Dermis blood vessel endothelial cell (primary cell): ENCODE measurements at regions not wholly inside any gene's neighbourhood (a gene's known extent, or its start where the extent isn't known, plus 50 kb on each side); places are given as distances from the start of the nearest gene placed in this dataset.
A peak's percentile ranks its signal among the peaks of the same experiment; 100 is the strongest.
"Not testable (repeated sequence)": the region's sequence is repeated elsewhere in the genome, so short reads cannot be mapped to it uniquely, and the experiment has no call there.

ENCODE experiments used
- DNase-seq: peaks from one replicate; pipeline ENCODE4 v3.0.0; 2010

DNA sequence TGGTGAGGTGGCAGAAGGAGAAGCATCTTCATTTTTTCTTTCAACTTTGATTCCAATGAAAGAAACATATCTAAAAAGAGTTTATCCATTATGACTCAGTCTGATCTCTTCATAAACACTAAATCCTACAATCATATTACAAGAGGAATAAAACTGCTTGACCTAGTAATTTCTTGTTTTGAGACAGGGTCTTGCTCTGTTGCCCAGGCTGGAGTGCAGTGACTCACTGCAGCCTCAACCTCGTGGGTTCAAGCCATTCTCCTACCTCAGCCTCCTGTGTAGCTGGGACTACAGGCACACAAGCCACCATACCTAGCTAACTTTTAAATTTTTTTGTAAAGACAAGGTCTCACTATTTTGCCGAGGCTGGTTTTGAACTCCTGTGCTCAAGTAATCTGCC is 147.2 kb downstream of the NDUFA12 start:
- no peak for DNase-seq

DNA sequence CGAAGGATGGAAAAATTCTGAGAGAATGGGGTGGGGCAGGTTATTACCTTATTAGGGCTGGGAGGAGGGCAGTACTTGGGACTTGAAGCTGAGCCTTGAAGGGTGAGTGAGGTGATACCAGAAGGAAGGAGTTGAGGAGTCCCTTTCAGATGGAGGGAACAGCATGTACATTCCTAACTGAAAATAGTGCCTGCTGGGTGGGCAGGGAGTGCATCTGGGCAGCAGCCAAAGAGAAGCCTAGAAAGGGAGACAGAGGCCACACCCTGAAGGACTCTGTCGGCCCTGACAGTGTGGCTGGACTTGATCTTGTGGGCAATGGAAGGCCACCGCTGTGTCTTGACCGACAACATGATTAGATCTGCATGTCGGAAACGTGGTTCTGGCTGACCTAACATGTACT is 147.6 kb downstream of the NDUFA12 start:
- DNase-seq = no peak

DNA sequence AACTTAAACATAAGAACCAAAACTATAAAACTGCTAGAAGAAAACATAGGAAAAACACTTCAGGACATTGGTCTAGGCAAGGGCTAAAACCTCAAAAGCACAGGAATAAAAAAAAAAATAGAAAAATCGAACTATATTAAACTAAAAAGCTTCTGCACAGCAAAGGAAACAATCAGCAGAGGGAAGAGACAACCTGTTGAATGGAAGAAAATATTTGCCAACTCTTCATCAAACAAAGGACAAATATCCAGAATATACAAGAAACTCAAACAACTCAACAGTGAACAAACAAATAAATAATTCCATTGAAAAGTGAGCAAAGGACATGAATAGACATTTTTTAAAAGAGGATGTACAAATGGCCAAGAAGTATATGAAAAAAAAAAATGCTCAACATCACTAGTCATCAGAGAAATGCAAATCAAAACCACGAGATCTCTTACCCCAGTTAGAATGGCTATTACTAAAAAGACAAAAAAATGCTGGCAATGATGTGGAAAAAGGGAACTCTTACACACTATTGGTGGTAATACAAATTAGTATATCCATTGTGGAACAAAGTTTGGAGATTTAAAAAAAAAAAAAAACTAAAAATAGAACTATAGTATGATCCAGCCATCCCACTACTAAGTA is 152.0 kb downstream of the NDUFA12 start:
- DNase-seq = no peak

DNA sequence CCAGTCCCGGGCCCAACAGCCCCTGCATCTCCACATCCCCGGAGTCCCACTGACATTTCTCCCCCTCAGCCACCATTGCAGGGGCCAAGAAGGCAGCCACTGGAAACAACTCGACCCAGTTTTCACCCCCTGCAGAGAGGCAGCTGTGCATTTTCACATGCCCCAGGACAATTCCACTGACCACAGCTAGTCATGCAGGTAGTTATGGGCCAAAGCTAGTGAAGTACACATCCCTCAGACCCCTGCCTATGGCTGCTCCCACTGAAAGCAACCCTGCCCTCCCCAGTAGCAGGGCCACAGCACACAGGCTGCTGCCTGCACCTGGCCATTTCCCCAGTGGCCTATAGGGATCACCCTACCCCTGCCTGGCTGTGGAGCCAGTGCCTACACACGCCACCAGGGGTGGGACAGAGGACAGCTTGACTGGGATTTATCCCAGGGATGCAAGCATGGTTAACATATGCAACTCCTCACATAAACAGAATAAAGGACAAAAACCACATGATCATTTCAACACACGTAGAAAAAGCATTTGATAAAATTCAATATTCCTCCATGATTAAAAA is 154.0 kb downstream of the NDUFA12 start:
- DNase-seq = no peak

DNA sequence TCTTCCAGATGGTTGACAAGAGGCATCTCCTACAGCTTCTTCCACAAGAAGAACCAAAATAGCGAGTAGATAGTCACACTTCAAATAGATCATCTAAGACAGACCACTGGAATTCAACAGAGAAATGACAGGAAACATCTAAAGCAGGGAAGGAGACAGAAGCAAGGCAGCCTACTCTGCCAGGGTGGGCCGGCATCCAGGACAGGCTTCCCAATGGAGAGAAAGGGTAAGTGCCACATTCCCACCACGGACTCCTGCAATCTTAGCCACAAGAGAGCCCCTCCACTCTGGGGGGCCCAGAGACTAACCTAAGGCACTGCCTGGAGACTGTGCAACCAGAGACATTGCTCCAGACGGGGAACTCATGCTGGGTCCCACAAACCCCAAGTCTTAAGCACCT is 154.5 kb downstream of the NDUFA12 start:
- DNase-seq = no peak

DNA sequence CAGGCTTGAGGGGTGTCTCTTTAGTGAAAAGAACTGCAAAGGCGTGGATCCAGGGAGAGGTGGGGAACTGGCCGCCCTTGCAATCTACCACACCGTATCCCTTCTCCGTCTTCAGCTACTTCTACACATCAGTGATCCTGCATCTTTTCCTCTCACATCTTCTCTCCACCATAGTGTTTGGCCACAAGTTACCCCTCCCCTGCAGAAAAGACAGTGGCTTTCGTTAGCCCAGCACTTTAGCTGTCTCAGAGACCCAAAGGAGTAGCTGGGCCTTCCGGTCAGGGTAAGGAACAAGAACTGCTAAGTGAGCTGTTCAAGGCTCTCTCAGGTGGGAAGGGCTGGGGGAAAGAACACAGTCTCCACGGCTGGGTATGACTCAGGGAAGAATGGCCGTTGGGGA is 158.4 kb downstream of the NDUFA12 start:
- DNase-seq = no peak

DNA sequence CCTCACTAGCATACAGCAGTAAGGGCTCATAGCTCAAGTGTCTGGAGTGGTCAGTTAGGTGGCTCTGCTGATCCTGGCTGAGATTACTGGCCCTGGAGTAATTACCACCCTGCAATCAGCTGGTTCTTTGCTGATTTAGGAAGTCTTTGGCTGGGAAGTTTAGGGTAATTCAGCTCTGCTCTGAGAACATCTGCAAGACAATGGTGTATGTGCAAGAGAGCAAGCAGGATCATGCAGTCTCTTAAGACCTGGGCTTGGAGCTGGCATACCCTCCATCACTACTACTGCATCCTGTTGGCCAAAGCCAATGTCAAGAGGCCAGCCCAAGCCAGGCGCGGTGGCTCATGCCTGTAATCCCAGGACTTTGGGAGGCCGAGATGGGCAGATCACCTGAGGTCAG is 159.0 kb downstream of the NDUFA12 start:
- no peak for DNase-seq

DNA sequence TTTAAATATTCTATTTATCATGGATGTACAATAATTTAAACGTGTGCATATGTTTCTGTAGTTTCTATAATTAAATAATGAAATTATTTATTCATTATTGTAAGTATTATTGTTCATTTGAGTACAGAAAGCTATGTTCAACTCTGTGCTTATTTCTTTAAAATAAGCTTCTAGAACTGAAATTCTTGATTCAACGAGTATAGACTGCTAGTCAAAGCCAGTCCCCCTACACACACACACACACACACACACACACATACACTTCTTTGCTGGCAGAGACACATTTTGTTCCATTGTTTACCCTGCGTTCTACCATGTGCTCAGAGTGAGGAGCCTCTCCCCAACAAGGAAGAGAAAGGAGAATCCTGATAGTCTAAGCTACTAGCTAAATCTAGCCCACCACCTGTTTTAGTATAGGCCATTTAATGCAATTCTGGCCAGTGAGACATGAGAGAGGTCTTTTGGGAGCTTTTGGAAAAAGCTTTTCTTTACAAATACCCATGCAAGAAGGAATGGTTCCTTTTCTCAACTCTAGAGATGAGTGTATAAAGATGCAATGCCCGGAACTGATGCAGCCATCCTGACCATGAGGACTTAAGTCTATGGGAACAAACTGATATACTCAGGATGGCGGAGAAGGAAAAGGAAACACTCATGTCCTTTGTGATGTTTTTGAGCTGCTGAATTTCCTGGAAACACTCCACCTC is 161.4 kb downstream of the NDUFA12 start:
- DNase-seq = no peak

DNA sequence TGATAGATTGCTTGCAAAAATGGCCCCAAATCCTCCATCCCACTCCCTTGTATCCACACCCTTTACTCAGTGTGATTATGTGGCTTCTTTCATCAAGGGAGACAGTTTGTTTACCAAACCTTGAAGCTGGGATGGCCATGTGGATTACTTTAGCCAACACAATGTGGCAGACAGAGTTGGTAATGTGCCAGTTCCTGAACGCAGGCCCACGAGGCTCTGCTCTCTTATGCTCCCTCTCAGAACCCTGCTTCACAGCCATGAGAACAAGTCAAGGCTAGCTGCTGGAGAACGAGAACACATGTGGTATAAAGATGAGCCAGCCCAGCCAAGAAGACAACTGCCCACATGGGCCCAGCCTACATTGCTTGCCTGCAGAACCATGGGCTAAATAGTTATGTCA is 162.3 kb downstream of the NDUFA12 start:
- no peak for DNase-seq

DNA sequence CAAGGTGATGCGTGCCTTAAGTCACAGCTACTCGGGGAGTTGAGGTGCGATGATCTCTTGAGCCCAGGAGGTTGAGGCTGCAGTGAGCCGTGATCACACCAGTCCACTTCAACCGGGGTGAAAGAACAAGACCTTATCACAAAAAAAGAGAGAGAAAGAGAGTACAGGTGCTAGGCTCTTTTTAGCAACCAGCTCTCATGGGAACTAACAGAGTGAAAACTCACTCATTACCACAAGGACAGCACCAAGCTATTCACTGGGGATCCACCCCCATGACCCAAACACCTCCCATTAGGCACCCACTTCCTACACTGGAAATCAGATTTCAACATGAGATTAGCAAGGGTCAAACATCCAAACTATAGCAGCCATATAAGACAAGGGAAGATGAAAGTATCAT is 164.2 kb downstream of the NDUFA12 start:
- no peak for DNase-seq

DNA sequence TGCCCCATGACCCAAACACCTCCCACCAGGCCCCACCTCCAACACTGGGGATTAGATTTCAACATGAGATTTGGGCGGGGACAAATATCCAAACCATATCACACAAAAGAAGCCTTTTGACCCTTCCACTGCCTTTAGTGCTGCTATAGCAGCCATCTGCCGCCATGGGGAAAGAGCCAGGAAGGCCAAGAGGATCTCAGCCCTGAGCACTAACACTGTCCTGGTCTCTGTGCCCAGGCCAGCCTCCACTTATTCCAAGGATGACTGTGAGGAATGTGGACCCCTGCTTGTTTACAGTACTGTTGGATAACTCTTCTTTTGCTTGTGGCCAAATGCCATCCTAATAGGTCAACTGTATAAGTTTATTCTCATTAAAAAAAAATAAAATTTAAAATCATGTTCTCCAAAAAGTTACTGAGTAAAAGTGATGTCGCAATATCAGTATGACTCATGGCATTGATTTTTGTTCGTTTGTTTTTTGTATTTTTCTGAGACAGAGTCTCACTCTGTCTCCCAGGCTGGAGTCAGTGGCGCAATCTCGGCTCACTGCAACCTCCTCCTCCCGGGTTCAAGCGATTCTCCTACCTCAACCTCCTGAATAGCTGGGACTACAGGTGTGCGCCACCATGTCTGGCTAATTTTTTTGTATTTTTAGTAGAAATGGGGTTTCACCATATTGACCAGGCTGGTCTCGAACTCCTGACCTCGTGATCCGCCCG is 166.4 kb downstream of the NDUFA12 start:
- DNase-seq = not testable (repeated sequence)

DNA sequence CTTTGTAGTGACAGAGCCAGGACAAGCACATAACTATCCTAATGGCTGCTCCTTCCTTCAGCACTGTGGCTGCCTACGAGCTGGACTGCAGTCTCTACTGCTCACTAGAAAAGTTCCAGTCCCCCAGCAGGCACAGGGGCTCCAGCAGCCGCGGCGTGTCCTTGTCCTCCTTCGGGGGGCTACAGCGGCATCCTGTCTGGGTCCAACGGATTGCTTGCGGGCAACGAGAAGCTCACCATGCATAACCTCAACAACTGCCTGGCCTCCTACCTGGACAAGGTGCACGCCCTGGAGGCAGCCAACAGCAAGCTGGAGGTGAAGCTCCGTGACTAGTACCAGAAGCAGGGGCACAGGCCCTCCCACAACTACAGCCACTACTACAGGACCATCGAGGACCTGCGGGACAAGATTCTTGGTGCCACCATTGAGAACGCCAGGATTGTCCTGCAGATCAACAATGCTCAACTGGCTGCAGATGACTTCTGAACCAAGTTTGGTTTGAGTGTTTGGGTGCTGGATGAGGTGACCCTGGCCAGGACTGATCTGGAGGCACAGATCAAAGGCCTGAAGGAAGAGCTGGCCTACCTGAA is 169.4 kb downstream of the NDUFA12 start:
- no peak for DNase-seq

DNA sequence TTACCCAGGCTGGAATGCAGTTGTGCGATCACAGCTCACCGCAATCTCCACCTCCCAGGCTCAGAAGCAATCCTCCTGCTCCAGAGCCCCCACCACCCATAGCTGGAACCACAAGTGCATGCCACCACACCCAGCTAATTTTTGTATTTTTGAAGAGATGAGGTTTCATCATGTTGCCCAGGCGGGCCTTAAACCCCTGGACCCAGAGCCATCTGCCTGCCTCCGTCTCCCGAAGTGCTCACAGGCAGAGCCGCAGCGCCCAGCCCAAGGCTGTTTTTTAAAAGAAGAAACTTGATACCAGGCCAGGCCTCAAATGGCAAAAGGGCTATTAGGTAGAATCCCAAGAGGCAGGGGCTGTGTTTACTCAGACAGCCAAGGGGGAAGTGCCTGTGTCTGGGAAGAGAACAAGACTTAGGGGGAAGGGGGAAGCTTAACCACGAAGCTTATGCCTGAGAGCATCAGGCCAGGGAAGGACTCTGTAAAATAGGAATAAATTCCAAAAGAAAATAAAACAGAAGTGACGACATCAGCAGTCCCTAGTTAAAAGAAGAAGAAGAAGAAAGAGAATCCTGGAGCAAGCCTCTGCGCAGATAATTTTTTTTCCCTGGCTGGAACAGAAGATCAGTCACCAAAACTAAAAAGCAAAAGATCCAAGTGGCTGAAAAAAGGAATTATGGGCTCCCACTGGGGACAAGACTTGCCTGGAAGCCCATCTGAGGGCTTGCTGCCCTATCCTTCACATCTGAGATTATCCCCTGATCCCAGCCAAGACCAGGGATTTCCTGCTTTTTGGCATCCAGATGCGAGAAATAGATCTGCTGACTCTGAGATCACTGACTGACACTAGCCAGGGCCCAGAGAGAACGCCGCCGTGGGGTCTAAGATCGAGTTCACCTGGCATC is 170.5 kb downstream of the NDUFA12 start:
- DNase-seq = peak; percentile 24

DNA sequence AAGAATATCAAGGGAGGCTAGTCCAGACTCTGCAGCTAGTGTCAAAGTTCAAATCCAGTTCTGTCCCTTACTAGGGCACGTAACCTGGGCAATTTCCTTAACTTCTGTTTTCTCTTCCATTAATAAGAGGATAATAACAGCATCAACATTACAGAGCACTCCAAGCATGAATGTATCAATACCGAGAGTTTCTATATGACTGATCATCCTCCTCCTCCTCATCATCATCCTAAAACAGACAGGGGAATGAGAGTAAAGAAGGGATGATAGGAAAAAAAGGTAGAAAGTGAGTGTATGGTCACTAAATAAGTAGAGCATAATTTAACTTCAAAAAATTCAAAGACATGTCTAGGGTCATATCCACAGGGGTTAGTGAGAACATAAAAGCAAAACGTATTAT is 171.4 kb downstream of the NDUFA12 start:
- DNase-seq = no peak

DNA sequence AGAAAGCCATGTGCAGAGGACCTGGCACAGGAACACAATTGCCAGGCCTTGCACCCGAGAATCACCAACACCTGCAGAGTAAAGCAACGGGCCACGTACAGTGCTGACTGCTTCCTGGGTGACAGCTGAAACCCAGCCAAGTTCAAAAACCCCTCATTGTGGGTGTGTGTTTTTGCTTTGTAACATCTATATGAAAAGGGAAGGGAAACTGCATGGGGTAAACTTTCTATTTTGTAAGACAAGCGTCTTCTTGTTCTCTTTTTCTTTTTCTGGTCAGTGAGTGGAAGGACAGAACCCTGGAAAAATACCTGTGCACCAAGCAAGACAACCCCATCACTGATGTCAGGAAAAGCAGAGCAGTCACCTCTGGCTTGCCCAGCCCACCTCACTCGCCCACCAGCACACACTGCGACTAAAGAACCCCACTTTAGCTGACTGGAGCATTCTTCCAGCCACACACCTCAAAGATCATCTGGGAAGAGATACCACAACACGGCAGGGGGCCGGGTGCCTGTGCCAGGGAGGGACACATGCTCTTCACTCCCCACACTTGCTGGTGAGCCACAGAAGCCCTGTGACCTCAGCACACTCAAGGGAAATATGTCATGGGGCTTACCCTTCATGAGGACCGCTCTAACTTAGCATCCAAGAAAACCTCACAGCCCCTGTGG is 172.3 kb downstream of the NDUFA12 start:
- DNase-seq = no peak

DNA sequence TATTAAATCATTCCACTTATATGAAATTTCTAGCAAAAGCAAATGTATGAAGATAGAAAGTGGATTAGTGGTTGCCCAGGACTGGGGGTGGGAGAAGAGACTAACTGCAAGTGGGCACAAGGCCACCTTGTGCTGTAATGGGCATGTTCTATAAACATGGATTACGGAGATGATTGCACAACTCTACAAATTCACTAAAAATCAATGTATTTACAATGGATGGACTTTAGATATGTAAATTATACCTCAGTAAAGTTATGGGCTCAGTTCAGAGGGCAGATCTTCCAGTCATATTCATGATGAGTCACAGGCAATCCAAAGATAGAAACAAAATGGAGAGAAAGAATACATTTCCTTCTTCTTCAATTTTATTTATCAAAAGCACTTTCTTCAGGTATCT is 173.9 kb downstream of the NDUFA12 start:
- DNase-seq = no peak

DNA sequence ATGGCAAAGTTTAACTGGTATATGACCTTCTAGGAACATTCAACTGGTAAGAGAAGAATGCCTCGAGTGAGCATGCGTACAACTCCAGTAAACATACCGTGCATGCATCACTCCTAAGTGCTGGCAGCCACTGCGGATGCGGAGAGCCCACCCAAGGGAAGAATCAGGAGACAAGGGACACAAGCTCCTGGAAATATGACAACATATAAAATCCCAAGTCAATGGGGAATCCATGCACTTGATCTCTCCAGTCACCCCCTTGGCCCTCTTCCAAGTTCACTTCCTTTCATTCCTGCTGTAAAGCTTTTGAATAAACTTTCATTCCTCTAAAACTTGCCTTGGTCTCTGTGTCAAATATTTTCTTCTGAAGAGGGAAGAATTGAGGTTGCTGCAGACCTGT is 168.7 kb upstream of the TMCC3 start:
- DNase-seq = peak; percentile 57

DNA sequence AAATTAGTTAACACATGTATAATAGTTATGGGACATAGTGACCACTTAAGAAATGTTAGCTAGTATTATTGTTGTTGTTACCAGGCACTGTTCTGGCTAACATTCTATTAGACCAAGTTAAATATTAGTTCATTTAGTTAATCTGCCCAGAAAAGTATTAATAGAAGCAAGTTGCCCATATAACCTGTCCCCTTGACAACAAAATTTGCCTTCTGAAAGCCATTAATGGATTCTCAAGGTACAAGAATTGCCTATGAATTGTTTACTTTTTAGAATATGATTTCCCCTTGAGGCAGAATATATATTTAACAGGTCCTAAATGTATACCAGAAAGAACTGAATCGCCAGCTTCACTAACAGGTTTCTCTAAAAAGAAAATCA is 167.3 kb upstream of the TMCC3 start:
- DNase-seq = no peak

DNA sequence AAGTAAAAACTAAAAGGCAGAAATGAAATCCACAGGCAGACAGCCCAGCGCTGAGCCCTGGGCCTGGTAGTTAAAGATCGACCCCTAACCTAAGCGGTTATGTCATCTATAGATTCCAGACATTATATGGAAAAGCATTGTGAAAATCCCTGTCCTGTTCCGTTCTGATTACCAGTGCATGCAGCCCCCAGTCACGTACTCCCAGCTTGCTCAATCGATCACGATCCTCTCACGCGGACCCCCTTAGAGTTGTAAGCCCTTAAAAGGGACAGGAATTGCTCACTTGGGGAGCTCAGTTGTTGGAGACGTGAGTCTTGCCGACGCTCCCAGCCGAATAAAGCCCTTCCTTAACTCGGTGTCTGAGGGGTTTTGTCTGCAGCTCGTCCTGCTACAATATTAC is 166.8 kb upstream of the TMCC3 start:
- DNase-seq = not testable (repeated sequence)

DNA sequence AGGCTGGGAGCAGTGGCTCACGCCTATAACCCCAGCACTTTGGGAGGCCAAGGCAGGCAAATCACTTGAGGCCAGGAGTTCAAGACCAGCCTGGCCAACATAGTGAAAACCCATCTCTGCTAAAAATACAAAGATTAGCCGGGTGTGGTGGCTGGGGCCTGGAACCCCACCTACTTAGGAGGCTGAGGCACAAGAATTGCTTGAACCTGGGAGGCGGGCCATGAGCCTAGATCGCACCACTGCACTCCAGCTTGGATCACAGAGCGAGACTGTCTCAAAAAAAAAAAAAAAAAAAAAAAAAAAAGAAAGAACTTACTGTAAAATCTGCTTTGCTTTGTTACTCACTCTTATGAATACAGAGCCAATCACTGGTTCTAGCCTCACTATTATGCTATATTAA is 166.4 kb upstream of the TMCC3 start:
- not testable (repeated sequence) for DNase-seq

DNA sequence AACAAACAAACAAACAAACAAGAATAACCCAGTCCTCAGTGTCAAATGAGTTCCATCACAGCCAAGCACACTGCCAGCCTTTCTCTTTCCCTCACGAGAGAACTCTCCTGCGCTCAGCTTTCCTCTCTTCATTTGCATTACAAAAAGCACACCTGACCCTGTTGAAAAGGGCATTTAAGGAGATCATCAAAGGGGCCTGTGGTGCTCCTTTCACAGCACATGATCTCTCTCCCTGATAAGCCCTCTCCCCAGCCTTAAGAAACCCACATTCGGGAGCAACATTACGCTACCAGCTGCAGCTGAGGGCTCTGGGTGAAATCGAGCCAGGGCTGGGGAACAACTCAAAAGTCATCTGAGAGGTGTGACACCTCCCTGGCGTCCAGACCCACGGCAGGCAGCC is 165.6 kb upstream of the TMCC3 start:
- DNase-seq = no peak

DNA sequence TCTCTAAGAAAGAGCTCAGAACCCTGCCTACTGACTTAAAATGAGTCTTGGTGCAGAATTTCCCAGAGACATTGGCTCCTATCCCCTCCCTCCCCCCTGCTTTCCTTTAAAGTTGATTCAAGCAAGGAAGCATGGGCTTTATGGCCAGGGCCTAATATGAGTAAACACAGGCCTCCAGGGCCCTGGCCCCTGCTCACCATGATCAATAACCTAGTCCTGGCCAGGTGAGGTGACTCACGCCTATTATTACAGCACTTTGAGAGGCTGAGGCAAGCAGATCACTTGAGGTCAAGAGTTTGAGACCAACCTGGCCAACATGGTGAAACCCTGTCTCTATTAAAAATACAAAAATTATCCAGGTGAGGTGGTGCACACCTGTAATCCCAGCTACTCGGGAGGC is 165.1 kb upstream of the TMCC3 start:
- no peak for DNase-seq
